Kidney glomerular epithelial cell (primary cell): ENCODE measurements at regions not wholly inside any gene's neighbourhood (a gene's known extent, or its start where the extent isn't known, plus 50 kb on each side); places are given as distances from the start of the nearest gene placed in this dataset.

Experiments
- DNase-seq: peaks from one replicate; lab custom pipeline; 2025; lab: John Stamatoyannopoulos, UW

DNA sequence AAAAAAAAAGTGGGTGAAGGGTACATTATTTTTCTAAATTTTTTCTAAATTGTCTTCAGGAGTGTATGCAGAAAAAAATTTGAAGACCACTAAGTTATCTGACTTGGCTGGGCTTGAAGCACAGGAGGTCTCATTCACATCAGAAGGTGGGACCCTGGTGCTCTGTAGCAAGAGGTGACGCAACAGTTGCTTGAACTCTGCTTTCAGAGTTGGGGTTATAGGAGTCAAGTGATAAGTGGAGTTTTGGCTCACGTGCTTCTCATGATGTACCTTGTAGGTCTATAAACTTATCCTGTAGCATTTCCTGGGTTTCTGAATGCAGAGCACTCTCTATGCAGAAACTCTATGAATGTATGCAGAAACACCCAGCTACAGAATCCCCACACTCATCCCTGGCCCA, 58.5 kb upstream of the FOXC1 start:
- no peak for DNase-seq

DNA sequence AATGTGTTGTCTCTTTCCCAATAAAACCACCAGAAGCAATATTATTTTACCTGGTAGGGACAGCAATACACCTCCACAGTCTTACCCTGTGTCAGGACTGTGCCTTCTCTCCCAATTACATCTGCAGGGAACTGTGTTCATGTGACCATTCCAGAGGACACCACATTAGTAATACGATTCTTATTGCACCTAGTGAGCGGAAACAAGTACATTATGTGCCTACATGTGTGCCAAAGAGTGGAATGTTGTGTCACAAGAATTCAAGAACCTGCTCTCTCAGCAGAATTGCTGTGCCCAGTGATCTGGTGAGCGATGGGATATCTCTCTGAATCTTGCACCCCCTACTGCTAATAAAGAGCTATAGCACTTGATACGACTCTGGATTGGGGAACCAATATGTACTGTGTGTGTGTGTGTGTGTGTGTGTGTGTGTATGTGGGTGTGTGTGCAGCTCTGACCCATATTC, 57.4 kb upstream of the FOXC1 start:
- no peak for DNase-seq

DNA sequence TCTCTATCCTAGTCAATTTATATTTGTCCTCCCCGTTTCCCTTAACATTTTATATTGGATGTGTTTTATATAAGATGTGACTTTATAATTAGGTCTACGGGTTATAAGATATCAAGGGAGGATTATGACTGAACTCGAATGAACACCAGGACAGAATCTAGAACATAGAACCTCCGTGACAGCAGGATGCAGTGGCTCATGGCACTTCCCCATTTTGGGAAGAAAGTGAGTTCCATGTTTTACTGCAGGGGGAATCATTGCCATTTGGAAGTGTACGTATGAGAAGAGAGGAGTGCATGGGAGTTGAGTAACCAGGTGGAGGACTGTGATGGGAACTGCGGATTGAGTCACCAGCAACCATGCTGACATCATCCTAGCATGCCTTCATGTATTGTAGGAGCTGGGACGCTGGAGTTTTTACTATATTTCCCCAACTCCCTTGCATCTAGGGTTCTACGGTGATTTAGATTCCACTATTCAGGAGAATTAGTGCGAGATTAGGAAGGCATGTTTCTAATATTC, 56.1 kb upstream of the FOXC1 start:
- DNase-seq, result no peak

DNA sequence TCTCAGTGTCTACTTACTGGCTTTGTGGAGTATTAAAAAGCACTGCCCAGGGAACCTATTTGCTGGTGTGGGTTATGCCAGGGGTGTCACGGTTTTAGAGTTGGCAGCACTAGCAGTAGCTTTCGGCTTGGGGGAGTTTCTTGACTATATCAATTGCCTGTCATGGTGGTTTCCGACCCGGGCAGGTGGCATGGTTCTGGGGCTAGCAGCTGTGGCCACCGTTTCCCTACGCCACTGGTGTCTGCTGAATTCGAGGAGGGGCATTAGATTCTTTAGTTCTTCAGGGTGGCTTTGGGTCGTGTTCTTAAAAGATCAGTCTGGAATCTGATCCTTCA, 55.6 kb upstream of the FOXC1 start:
- DNase-seq, result no peak

DNA sequence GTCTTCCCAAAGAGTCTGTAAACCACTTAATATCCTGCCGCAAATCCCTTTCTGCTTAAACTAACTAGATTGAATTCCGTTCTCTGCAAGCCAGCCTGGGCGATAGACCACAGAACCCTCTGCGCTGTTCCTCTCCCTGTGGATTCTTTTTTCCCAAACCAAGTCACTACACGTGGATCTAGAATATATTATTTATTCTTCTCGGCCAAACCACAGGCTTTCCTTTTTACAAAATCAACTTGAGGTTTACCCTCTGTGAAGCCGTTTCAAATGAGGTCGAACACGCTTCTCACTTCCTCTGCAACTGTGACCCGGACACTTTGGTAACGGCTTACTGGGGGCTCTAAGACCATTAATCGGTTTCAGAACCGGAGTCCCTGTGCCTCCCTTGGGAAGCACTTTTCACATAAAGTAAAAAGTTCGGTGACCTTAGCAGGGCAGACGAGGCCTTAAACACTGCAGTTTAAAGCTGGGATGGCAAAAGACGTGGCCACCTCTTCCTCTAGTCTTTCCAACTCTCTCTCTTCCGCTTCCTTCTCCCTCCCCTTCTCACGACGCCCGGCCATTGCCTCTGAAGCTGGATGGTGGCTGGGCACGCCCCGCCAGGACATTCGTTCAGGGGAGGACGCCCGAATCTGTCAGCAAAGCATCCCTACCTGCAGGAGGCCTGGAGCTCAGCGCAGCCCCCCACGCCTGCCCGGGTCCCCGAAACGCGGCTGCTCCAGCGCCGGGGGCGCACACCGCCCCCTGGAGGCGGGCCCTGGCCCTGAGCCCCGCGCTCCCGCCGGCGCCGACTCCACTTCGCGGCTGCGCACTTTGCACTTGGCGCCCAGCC, 55.0 kb upstream of the FOXC1 start:
- DNase-seq, result peak; percentile 3

DNA sequence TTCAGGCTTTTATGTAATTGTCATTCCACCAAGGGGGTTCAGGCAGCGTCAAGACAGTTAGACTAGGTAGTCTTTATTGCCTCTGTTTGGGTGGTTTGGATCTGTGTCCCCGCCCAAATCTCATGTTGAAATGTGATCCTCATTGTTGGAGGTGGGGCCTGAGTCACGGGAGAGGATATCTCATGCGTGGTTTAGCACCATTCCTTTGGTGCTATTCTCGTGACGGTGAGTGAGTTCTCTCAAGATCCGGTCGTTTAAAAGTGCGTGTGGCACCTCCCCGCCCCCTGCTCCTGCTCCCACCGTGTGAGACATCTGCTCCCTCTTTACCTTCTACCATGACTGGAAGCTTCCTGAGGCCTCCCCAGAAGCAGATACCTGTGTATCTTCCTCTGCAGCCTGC, 51.3 kb upstream of the FOXC1 start:
- no peak for DNase-seq
